Fibroblast of the aortic adventitia (primary cell): ENCODE measurements at regions not wholly inside any gene's neighbourhood (a gene's known extent, or its start where the extent isn't known, plus 50 kb on each side); places are given as distances from the start of the nearest gene placed in this dataset.

ENCODE experiments used
- DNase-seq: peaks from one replicate; pipeline ENCODE4 v3.0.0-alpha.2; 2010; ENCODE audit warnings: low read depth
- H3K4me3 ChIP-seq: 2 replicates; pipeline ENCODE4 v1.5.1; 2011; ENCODE audit warnings: low read depth, mild to moderate bottlenecking, control low read depth, low read length, moderate library complexity
- CTCF ChIP-seq: IDR thresholded peaks from 2 replicates; pipeline ENCODE4 v1.5.1; 2011; ENCODE audit warnings: mild to moderate bottlenecking, low read length, control low read depth, inconsistent platforms; ENCODE audit not compliant: insufficient read depth

GRCh38 chr11:13850231-13851005 lies 112.1 kb upstream of the SPON1 start:
- no peak for TF ChIP-seq CTCF
- no peak for DNase-seq
- H3K4me3 ChIP-seq: no peak overlapping the region

GRCh38 chr11:13851691-13852090 lies 110.8 kb upstream of the SPON1 start:
- no peak overlapping the region for H3K4me3 ChIP-seq
- no peak for TF ChIP-seq CTCF
- DNase-seq: no peak

GRCh38 chr11:13852481-13852880 lies 110.0 kb upstream of the SPON1 start:
- H3K4me3 ChIP-seq: no peak overlapping the region
- no peak for TF ChIP-seq CTCF
- no peak for DNase-seq

GRCh38 chr11:13857828-13858227 lies 104.7 kb upstream of the SPON1 start:
- no peak for TF ChIP-seq CTCF
- H3K4me3 ChIP-seq: no peak overlapping the region
- no peak for DNase-seq

GRCh38 chr11:13859892-13860291 lies 102.6 kb upstream of the SPON1 start:
- no peak overlapping the region for H3K4me3 ChIP-seq
- TF ChIP-seq CTCF: no peak
- no peak for DNase-seq

GRCh38 chr11:13861411-13861810 lies 101.1 kb upstream of the SPON1 start:
- H3K4me3 ChIP-seq: no peak overlapping the region
- no peak for TF ChIP-seq CTCF
- no peak for DNase-seq
